Stimulated activated CD8-positive, alpha-beta memory T cell treated with anti-CD3 and anti-CD28 coated beads, Interleukin-15, amount 100 ng/mL, for 48 hours (primary cell): ENCODE measurements at regions not wholly inside any gene's neighbourhood (a gene's known extent, or its start where the extent isn't known, plus 50 kb on each side); places are given as distances from the start of the nearest gene placed in this dataset.
"Not testable (repeated sequence)": the region's sequence is repeated elsewhere in the genome, so short reads cannot be mapped to it uniquely, and the experiment has no call there.

Experiments used
- DNase-seq, 2 donors: peaks; one replicate each; pipeline ENCODE4 v3.0.0-alpha.2; 2020; ENCODE audit warnings: low read depth in 2 of 2

DNA sequence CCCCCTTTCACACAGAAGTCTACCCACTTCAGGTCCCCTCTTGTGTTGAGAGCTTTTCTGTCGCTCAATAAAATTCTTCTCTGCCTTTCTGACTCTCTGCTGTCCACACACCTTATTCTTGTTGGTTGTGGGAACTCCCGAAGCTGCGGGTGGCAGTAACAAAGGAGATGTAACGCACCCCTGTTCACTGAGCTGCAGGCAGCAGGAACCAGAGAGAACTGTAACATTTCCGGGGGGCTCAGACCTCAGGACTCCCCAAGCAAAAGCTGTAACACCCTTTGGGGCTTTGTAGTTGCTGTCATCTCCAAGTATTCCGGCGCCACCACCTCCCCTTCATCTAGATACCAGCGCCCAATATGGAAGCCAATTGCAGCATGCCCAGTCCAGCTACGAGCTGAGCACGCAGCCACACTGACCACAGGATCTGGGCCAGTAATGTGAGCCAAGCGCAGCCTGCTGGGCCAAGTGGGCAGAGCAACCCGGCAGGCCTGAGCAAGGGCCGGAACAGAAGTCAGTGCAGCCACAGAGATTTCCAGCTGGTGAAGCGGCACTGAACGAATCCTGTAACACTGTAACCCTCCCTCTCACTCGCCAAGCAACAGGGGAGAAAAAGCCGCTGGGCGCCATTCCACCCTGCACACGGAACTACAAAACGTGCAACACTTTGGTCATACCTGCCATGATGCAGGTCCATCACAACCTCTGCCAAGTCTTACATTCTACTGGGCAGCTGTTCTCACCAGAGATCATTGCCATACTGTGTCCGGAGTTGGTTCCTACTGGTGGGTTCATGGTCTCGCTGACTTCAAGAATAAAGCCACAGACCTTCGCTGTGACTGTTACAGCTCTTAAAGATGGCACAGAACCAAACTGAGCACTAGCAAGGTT, 194.3 kb downstream of the SPATA31A6 start:
- DNase-seq = not testable (repeated sequence)

DNA sequence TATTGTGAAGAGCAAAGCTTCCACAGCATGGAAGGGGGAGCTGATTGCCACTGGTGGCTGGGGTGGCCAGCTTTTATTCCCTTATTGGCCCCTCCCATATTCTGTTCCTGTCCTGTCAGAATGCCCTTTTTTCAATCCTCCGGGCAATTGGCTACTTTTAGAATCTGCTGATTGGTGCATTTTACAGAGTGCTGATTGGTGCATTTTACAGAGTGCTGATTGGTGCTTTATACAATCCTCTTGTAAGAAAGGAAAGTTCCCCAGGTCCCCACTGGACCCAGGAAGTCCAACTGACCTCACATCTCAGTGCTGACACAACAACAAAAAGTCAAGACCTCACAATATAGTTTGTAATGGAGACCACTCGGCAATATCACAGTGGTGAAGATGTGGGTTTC, 195.0 kb downstream of the SPATA31A6 start:
- no peak for DNase-seq

DNA sequence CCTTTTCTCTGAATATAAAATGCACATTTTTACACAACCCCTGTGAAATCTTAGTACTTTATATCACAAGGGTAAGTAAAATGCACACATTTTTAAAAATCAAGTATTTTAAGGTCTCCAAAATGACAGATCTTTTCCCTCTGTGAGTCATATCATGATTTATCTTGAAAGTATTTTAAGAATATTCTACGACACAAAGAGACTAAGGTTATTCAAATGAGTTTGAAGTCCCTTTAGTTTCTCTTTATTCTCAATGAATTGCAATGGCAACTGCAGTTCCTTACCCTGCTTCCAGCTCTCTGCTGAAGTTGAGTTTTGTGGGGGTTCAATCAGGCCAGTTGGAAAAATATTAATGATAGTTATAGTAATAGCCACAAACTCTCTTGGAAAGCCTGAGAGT, 196.1 kb downstream of the SPATA31A6 start:
- DNase-seq = not testable (repeated sequence)

GRCh38 chr9:42384585-42384984, 201.1 kb downstream of the SPATA31A6 start:
- DNase-seq = not testable (repeated sequence)

- DNase-seq = not testable (repeated sequence)
Observed at GRCh38 chr9:42385574-42386120, 202.2 kb downstream of the SPATA31A6 start.

GRCh38 chr9:42386477-42386876, 203.0 kb downstream of the SPATA31A6 start:
- DNase-seq = no peak

DNA sequence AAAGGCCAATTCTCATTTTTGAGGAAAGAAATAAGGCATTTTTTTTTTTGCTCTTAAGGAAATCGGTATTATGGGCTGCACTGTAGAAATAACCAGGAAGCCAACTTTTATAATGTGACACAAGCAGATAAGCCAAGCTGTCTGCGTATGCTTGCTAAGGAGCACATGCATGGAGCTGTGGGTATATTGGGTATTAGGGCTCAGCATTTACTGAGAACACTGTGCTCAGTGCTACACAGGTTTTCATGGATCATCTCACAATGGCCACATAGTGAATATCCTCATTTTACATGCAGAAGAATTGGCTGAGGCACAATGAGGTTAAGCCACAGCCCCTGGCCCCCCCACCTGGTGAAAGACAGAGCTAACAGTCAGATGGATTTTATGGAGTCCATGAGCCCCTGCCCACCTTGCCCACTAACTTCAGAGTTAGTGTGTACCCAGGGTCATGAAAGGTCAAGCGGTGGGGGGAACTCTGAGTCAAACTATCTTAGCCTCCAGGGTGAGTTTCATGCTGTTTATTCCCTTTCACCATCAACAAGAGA, 204.8 kb downstream of the SPATA31A6 start:
- DNase-seq = no peak

GRCh38 chr9:42388846-42389245, 205.4 kb downstream of the SPATA31A6 start:
- DNase-seq = no peak

DNA sequence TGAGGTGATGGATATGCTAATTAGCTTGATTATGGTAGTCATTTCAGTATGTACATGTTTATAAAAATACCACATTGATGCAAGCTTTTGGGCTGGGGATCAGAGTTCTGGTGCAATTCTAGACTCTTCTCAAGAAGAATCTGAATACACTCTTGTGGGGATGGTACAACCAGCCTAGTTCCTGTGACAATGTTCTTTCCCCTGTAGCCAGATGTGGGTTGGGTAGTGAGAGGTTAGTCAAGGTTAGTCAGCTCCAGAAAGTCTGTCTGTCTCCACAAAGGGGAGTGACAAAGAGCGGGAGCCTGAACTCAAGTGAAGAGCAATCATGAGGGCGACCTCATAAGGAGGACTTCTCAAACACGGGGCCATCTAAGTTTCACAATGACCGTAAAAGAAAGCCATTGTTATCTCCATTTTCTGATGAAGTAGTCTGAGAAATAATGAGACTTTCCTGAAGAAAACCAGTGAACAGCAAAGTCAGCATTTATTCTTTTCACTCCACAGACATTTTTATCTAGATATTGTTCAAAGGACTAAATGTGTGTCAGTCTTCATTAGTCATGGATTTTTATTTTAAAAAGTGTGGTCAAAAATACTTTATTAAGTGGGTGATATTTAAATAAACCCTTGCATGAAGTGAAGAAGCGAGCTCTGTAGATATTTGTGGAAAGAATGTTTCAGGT, 209.5 kb downstream of the SPATA31A6 start:
- DNase-seq = not testable (repeated sequence)

- DNase-seq = no peak
Observed at GRCh38 chr9:42396318-42396717, 212.9 kb downstream of the SPATA31A6 start.

GRCh38 chr9:42397336-42397735, 213.9 kb downstream of the SPATA31A6 start:
- DNase-seq = not testable (repeated sequence)

DNA sequence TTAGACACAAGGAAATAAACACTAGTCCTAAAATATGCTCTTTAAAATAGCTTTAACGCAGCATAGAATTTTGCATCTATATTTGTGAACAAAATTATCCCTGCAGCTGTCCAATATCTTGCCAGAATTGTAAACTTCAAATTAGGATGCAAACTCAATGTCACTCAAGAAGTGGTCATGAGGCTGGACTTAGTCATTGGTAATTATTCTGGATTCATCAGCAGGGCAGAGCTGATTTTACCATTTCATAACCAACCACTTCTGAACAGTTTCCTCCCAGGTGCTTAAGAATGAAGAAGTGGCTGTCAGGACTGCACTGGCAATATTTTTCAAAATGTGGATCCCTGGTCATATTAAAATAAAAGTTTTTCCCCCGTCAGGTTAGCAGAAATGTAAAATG, 219.5 kb downstream of the SPATA31A6 start:
- DNase-seq = not testable (repeated sequence)

DNA sequence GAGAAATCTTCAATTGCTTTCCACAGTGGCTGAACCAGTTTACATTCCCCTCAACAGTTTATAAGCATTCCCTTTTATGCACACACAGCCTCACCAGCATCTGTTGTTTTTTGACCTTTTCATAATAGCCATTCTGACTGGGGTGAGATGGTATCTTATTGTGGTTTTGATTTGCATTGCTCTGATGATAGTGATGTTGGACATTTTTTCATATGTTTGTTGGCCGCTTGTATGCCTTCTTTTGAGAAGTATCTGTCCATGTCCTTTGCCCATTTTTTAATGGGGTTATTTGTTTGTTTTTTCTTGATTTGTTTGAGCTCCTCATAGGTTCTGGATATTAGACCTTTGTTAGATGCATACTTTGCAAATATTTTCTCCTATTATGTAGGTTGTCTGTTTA, 226.1 kb downstream of the SPATA31A6 start:
- DNase-seq = not testable (repeated sequence)

- DNase-seq = not testable (repeated sequence)
Observed at GRCh38 chr9:42412354-42412753, 228.9 kb downstream of the SPATA31A6 start.

DNA sequence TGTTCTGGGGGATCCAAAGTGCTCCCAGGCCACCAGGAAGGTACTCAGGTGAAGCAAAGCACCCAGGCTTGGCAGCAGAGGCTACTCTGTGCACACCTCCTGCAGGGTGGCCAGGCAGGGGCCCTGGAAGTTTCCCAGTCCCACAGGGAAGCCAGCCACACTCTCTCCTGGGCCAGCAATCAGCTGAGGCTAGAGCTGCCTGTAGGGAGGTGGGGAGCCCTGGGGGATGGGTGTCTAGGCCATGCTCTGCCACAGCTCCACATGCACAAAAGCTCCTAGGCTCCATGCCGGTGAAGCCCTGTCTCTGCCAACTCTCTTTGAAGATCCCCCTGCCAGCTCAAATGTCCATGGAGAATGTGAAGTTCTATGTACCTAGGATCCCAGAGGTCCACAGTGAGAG, 231.4 kb downstream of the SPATA31A6 start:
- DNase-seq = not testable (repeated sequence)

- not testable (repeated sequence) for DNase-seq
Observed at GRCh38 chr9:42419652-42420051, 236.2 kb downstream of the SPATA31A6 start.

DNA sequence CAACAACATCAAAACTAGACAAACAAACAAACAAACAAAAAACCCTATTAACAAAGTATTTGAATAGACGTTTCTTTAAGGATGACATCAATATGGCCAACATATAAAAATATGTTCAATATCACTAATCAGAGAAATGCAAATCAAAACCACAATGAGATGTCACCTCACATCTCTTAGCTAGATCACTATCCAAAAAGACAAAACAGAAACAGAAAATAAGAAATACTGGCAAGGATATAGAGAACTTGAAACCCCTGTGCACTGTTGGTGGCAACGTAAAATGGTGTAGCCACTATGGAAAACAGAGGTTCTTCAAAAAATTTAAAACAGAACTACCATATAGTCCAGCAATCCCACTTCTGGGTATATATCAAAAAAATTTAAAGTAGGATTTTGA, 236.9 kb downstream of the SPATA31A6 start:
- DNase-seq = not testable (repeated sequence)

DNA sequence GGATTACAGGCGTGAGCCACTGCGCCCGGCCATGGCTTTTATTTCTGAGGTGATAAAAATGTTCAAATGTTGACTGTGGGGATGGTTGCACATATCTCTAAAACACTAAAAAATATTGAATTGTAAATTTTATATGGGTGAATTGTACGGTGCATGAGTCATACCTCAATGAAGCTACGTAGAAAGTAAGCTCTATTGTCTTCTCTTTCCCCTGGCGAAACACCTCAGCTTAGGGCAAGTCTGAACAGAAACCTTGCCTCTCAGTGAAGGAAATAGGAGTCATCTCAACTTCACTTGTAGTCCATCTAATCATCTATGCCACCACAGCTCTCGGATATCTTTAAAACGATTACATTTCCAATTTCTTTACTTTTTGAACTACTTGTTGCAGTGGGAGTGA, 238.2 kb downstream of the SPATA31A6 start:
- not testable (repeated sequence) for DNase-seq

DNA sequence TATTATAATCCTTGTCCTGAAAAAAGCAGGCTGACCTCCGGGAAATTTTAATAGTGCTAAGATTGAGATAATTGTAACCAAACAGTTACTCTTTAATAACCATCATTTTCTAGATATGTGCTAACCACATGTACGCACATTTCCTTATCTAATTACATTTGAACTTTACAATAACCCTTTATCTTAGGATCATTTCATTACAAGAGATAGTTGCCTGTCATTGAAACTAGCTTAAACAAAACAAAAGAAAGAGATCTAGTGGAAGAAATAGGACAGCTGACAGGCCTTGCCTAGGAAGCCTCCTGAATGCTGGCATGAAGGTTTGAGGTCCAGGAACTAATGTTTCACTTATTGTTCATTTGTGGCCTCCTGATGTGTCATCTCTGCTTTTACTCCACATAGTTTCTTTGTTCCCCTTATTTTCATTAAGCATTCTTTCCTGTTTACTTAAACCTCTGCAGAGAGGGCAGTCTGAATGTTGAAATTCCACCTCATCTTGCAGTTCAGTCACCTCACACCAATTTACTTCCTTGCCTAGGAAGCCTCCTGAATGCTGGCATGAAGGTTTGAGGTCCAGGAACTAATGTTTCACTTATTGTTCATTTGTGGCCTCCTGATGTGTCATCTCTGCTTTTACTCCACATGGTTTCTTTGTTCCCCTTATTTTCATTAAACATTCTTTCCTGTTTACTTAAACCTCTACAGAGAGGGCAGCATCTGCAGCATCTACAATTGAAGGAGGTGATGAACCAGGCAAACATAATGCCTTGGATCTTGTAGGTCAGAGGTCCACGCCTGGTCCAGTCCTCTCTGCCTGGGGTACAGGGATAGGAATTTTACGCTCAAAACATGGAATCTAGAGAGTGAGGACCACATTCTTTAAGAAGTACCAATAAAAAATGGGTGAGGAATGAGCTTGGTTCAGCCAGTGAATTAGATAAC, 247.5 kb downstream of the SPATA31A6 start:
- not testable (repeated sequence) for DNase-seq

- not testable (repeated sequence) for DNase-seq
Observed at GRCh38 chr9:42431616-42432010, 248.2 kb downstream of the SPATA31A6 start.
